ENCODE measurements at regions not wholly inside any gene's neighbourhood (a gene's known extent, or its start where the extent isn't known, plus 50 kb on each side); places are given as distances from the start of the nearest gene placed in this dataset.

DNA sequence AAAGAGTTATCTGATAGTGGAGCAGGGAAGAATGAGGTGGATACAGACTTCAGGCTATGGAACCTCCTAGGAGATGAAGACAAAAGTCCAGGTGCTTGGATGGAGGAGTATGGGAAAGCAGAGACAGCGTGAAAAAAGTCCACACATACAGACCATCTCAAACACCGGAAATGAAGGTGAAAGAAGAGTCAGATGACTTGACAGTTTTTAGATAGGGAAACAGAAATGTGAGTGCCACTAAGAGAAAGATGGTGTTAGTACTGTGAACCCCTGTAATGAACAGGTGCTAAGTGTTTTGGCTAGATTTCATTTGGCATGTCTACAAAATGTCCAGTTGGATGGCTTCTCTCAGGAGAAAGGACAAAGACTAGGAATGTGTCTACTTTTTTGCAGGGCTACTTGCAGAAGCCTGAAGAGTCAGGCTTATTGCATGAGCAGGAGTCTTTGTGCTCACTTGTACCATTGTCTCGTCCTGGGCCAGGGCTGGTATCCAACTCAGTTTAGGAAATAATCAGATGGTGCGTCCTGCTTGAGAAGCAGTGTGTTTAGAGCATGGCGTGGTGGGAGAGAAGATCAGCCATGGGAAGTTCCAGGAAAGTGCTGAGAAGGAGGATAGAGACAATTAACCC is 90.6 kb upstream of the STARD4 start:
- TF ChIP-seq, protein P1, sequence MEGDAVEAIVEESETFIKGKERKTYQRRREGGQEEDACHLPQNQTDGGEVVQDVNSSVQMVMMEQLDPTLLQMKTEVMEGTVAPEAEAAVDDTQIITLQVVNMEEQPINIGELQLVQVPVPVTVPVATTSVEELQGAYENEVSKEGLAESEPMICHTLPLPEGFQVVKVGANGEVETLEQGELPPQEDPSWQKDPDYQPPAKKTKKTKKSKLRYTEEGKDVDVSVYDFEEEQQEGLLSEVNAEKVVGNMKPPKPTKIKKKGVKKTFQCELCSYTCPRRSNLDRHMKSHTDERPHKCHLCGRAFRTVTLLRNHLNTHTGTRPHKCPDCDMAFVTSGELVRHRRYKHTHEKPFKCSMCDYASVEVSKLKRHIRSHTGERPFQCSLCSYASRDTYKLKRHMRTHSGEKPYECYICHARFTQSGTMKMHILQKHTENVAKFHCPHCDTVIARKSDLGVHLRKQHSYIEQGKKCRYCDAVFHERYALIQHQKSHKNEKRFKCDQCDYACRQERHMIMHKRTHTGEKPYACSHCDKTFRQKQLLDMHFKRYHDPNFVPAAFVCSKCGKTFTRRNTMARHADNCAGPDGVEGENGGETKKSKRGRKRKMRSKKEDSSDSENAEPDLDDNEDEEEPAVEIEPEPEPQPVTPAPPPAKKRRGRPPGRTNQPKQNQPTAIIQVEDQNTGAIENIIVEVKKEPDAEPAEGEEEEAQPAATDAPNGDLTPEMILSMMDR (IDR thresholded peaks at IDR 0.05), result no peak
- TF ChIP-seq POLR2A (IDR thresholded peaks at IDR 0.05), result no peak
